ENCODE measurements at regions not wholly inside any gene's neighbourhood (a gene's known extent, or its start where the extent isn't known, plus 50 kb on each side); places are given as distances from the start of the nearest gene placed in this dataset.

GRCh38 chr3:106323586-106323985, 454.8 kb upstream of the CBLB start:
- Histone ChIP-seq H3K4me1 (ENCODE audit: control insufficient read depth, insufficient read depth, low read length) (no peaks in the 10 kb centered on the region), H3K9me3 (ENCODE audit: control insufficient read depth, low read length) (no peaks in the 10 kb centered on the region), H3K36me3 (ENCODE audit: control insufficient read depth, insufficient read depth, low read length) (no peaks in the 10 kb centered on the region), H3K27me3 (ENCODE audit: control insufficient read depth, insufficient read depth, low read length) (no peaks in the 10 kb centered on the region), H3K9ac (ENCODE audit: low read length) (no peak overlapping the region), H3K4me3 (ENCODE audit: low read length) (no peak overlapping the region)

- Histone ChIP-seq H3K9me3 (ENCODE audit: control insufficient read depth, low read length) (no peaks in the 10 kb centered on the region), H3K9ac (ENCODE audit: low read length) (no peak overlapping the region), H3K27me3 (ENCODE audit: control insufficient read depth, insufficient read depth, low read length) (no peaks in the 10 kb centered on the region), H3K36me3 (ENCODE audit: control insufficient read depth, insufficient read depth, low read length) (no peaks in the 10 kb centered on the region), H3K4me1 (ENCODE audit: control insufficient read depth, insufficient read depth, low read length) (no peaks in the 10 kb centered on the region), H3K4me3 (ENCODE audit: low read length) (no peak overlapping the region)
Observed at GRCh38 chr3:106326941-106327695, 458.3 kb upstream of the CBLB start.

DNA sequence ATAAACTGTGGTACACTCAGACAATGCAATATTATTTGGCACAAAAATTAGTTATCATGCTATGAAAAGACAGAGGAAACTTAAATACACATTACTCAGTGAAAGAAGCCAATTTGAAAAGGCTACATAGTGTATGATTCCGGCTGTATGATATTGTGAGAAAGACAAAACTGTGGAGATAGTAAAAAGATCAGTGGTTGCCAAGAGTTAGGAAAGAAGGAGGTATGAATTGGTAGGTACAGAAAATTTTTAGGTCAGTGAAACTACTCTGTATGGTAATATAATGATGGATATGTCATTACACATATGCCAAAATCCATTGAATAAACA, 458.8 kb upstream of the CBLB start:
- Histone ChIP-seq H3K4me1 (ENCODE audit: control insufficient read depth, insufficient read depth, low read length) (no peaks in the 10 kb centered on the region), H3K27me3 (ENCODE audit: control insufficient read depth, insufficient read depth, low read length) (no peaks in the 10 kb centered on the region), H3K4me3 (ENCODE audit: low read length) (no peak overlapping the region), H3K9me3 (ENCODE audit: control insufficient read depth, low read length) (no peaks in the 10 kb centered on the region), H3K36me3 (ENCODE audit: control insufficient read depth, insufficient read depth, low read length) (no peaks in the 10 kb centered on the region), H3K9ac (ENCODE audit: low read length) (no peak overlapping the region)

DNA sequence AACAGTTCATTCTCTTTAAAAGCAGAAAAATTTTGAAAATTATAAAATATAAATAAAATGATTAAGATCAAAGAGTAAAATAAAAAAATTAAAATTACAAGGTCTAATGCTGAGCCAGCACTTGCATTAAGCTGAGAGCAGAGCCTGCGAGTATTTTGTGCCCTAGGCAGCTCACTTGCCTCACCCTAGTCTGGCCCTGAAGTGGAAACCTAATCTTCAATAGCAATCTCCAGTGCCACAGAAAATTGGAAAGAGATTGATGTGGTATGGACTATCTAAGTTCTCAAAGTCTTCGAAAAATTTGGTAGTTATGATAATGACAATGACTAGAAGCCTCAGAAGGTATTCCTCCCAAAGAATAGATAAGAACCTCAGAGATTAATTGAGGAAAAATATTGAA, 459.4 kb upstream of the CBLB start:
- H3K9ac ChIP-seq (ENCODE audit: low read length): no peak overlapping the region
- no peaks in the 10 kb centered on the region for H3K9me3 ChIP-seq (ENCODE audit: control insufficient read depth, low read length)
- H3K27me3 ChIP-seq (ENCODE audit: control insufficient read depth, insufficient read depth, low read length): no peaks in the 10 kb centered on the region
- H3K4me3 ChIP-seq (ENCODE audit: low read length): no peak overlapping the region
- H3K4me1 ChIP-seq (ENCODE audit: control insufficient read depth, insufficient read depth, low read length): no peaks in the 10 kb centered on the region
- H3K36me3 ChIP-seq (ENCODE audit: control insufficient read depth, insufficient read depth, low read length): no peaks in the 10 kb centered on the region

- H3K4me1 ChIP-seq (ENCODE audit: control insufficient read depth, insufficient read depth, low read length): no peaks in the 10 kb centered on the region
- H3K4me3 ChIP-seq (ENCODE audit: low read length): no peak overlapping the region
- no peaks in the 10 kb centered on the region for H3K27me3 ChIP-seq (ENCODE audit: control insufficient read depth, insufficient read depth, low read length)
- no peaks in the 10 kb centered on the region for H3K36me3 ChIP-seq (ENCODE audit: control insufficient read depth, insufficient read depth, low read length)
- H3K9me3 ChIP-seq (ENCODE audit: control insufficient read depth, low read length): no peaks in the 10 kb centered on the region
- no peak overlapping the region for H3K9ac ChIP-seq (ENCODE audit: low read length)
Observed at GRCh38 chr3:106329521-106329920, 460.7 kb upstream of the CBLB start.

DNA sequence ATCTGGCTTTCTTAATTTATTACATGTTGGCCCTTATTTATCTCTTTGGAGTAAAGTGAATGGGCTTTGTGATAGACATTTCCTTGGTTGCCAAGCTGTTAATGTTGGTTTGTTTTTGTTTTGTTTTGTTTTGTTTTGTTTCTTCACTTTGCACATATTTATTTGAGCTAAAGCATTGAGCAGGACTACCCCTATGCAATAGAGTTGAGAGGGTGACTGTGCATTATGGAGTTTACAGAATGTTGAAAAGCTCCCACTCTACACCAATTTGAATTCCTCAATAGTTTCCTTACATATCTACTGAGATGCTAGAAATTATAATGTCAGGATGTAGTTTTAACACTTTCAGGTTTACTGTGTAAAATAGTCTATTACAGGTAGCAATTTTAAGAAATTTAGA, 462.8 kb upstream of the CBLB start:
- no peaks in the 10 kb centered on the region for H3K36me3 ChIP-seq (ENCODE audit: control insufficient read depth, insufficient read depth, low read length)
- H3K4me1 ChIP-seq (ENCODE audit: control insufficient read depth, insufficient read depth, low read length): no peaks in the 10 kb centered on the region
- H3K27me3 ChIP-seq (ENCODE audit: control insufficient read depth, insufficient read depth, low read length): no peaks in the 10 kb centered on the region
- H3K9me3 ChIP-seq (ENCODE audit: control insufficient read depth, low read length): no peaks in the 10 kb centered on the region
- no peak overlapping the region for H3K9ac ChIP-seq (ENCODE audit: low read length)
- no peak overlapping the region for H3K4me3 ChIP-seq (ENCODE audit: low read length)

DNA sequence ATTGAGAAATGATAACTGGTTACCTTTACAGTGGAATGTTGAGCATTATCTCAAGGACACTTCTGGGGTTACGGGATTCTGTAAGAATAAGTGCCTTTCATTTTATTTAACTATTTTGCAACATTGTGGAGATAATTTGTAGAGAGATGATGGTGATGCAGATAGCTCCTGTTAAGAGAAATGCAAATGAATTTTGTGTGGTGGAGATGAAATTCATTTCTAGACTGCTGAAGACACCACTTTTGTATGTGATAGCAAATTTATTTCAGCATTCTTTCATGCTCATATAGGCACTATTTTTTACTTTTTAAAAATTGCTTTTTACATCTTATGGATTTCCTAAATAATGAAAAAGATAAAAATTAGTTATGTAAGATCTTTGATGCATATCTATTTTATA, 463.3 kb upstream of the CBLB start:
- no peaks in the 10 kb centered on the region for H3K36me3 ChIP-seq (ENCODE audit: control insufficient read depth, insufficient read depth, low read length)
- H3K9me3 ChIP-seq (ENCODE audit: control insufficient read depth, low read length): no peaks in the 10 kb centered on the region
- no peaks in the 10 kb centered on the region for H3K4me1 ChIP-seq (ENCODE audit: control insufficient read depth, insufficient read depth, low read length)
- no peaks in the 10 kb centered on the region for H3K27me3 ChIP-seq (ENCODE audit: control insufficient read depth, insufficient read depth, low read length)
- no peak overlapping the region for H3K4me3 ChIP-seq (ENCODE audit: low read length)
- H3K9ac ChIP-seq (ENCODE audit: low read length): no peak overlapping the region

DNA sequence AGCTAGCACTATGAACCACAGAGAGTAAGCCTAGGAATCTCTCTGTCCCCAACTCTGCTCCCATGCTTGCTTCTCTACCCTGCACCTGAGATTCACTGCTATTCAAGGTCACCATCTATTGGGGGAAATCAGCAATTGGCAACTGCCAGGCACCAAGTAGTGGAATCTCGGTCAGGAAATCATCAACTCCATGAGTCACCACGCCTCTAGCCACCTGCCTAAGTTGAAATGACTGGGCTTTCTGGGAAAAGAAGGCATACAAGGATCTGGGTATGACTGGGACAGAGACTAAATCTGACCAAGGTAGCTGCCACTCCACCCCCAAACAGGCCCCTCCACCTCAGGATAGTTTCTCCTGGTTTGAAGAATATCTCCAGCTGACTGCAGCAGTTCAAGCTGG, 464.1 kb upstream of the CBLB start:
- Histone ChIP-seq H3K4me1 (ENCODE audit: control insufficient read depth, insufficient read depth, low read length) (no peaks in the 10 kb centered on the region), H3K36me3 (ENCODE audit: control insufficient read depth, insufficient read depth, low read length) (no peaks in the 10 kb centered on the region), H3K9ac (ENCODE audit: low read length) (no peak overlapping the region), H3K4me3 (ENCODE audit: low read length) (no peak overlapping the region), H3K9me3 (ENCODE audit: control insufficient read depth, low read length) (no peaks in the 10 kb centered on the region), H3K27me3 (ENCODE audit: control insufficient read depth, insufficient read depth, low read length) (no peaks in the 10 kb centered on the region)

GRCh38 chr3:106333911-106334618, 465.3 kb upstream of the CBLB start:
- Histone ChIP-seq H3K9me3 (ENCODE audit: control insufficient read depth, low read length) (no peaks in the 10 kb centered on the region), H3K4me3 (ENCODE audit: low read length) (no peak overlapping the region), H3K4me1 (ENCODE audit: control insufficient read depth, insufficient read depth, low read length) (no peaks in the 10 kb centered on the region), H3K9ac (ENCODE audit: low read length) (no peak overlapping the region), H3K27me3 (ENCODE audit: control insufficient read depth, insufficient read depth, low read length) (no peaks in the 10 kb centered on the region), H3K36me3 (ENCODE audit: control insufficient read depth, insufficient read depth, low read length) (no peaks in the 10 kb centered on the region)

GRCh38 chr3:106336619-106337018, 467.8 kb upstream of the CBLB start:
- Histone ChIP-seq H3K4me3 (ENCODE audit: low read length) (no peak overlapping the region), H3K4me1 (ENCODE audit: control insufficient read depth, insufficient read depth, low read length) (no peaks in the 10 kb centered on the region), H3K36me3 (ENCODE audit: control insufficient read depth, insufficient read depth, low read length) (no peaks in the 10 kb centered on the region), H3K27me3 (ENCODE audit: control insufficient read depth, insufficient read depth, low read length) (no peaks in the 10 kb centered on the region), H3K9ac (ENCODE audit: low read length) (no peak overlapping the region), H3K9me3 (ENCODE audit: control insufficient read depth, low read length) (no peaks in the 10 kb centered on the region)

DNA sequence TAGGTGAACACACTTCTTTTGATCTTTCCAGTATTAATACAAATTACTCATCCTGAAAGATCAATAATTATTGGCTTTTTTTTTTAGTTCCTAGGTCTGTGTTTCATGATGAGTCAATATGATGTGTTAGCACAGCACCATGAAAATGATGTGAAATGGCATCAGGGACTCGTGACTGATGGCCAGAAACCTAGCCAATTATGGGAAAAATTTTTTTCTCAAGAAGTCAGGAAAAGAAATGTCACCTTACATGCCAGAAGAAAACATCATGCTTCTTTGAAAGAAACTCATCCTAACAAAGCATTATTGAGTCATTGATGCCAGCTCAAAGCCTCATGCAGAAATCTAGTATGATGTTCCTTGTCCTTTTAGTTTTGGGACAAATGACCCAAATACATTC, 468.3 kb upstream of the CBLB start:
- Histone ChIP-seq H3K36me3 (ENCODE audit: control insufficient read depth, insufficient read depth, low read length) (no peaks in the 10 kb centered on the region), H3K9ac (ENCODE audit: low read length) (no peak overlapping the region), H3K4me1 (ENCODE audit: control insufficient read depth, insufficient read depth, low read length) (no peaks in the 10 kb centered on the region), H3K9me3 (ENCODE audit: control insufficient read depth, low read length) (no peaks in the 10 kb centered on the region), H3K27me3 (ENCODE audit: control insufficient read depth, insufficient read depth, low read length) (no peaks in the 10 kb centered on the region), H3K4me3 (ENCODE audit: low read length) (no peak overlapping the region)

- no peak overlapping the region for H3K9ac ChIP-seq (ENCODE audit: low read length)
- H3K27me3 ChIP-seq (ENCODE audit: control insufficient read depth, insufficient read depth, low read length): no peaks in the 10 kb centered on the region
- H3K36me3 ChIP-seq (ENCODE audit: control insufficient read depth, insufficient read depth, low read length): no peaks in the 10 kb centered on the region
- H3K4me3 ChIP-seq (ENCODE audit: low read length): no peak overlapping the region
- H3K9me3 ChIP-seq (ENCODE audit: control insufficient read depth, low read length): no peaks in the 10 kb centered on the region
- H3K4me1 ChIP-seq (ENCODE audit: control insufficient read depth, insufficient read depth, low read length): no peaks in the 10 kb centered on the region
Observed at GRCh38 chr3:106338582-106339214, 469.9 kb upstream of the CBLB start.

Data from mucosa of stomach (tissue), 1 donor.